ENCODE measurements at regions not wholly inside any gene's neighbourhood (a gene's known extent, or its start where the extent isn't known, plus 50 kb on each side); places are given as distances from the start of the nearest gene placed in this dataset.
A peak's percentile ranks its signal among the peaks of the same experiment; 100 is the strongest.
"Not testable (repeated sequence)": the region's sequence is repeated elsewhere in the genome, so short reads cannot be mapped to it uniquely, and the experiment has no call there.

DNA sequence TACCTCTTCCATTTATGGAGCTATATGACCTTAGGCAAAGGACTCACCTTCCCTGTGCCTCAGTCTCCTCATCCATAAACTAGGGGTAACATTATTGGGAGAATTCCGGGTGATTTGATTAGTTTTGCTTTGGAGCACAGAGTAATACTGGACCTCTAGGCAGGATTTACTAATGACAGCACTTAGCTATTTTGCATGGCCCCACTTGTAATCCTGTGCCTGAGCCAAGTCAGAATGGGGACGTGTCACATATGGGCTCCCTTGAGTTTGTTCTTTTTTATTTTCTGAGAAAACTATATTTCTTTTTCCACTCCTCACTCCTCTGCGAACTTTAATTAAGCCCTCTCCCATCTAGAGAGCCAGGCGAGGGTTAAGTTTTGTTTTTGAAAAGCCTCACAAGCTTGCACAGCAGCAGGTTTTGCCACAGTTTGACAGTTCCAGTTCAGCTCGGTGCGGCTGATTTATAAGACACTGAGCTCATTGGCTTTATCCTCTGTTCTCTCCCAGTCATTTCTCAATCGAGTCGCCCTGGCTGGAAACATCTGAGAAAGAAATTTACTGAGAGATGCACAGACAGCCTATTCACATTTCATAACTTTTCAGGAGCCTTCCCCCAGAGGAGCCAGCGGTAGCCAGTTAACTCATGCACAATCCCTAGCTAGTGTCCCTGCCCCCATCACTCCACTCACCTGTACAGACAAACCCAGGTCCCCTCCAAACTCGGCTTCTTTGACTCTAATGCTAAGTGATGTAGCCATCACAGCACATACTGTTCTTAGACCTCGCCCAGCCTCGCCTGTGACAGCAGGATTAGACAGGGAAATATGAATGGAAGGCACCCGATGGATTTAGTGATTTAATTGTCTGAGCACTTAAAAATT is 441.9 kb upstream of the NPVF start:
- Histone ChIP-seq H3K27ac (peak overlapping the region in 1 of 21 experiments; percentile 1), H3K4me3 (no peak overlapping the region)

DNA sequence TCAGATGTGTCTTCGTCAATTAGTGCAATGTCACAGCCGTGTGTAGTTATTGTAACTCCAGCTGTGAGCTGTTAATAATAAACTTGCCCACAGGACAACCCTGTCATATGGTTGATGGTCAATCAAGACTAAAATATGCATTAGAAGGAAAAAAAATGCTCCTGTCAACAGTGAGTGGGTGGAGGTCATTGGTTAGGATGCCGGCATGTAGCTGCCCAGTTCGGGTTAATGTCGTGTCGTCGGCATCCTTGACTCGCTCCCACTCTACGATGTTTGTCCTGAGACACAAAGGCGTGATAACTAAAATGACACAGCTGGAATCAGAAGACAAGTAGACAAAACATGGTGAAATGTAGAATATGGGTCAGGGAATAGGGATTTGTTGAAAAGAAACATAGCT is 442.8 kb upstream of the NPVF start:
- H3K27ac ChIP-seq: peak overlapping the region in 2 of 21 experiments; percentile 1 to 31
- H3K4me3 ChIP-seq: no peak overlapping the region

DNA sequence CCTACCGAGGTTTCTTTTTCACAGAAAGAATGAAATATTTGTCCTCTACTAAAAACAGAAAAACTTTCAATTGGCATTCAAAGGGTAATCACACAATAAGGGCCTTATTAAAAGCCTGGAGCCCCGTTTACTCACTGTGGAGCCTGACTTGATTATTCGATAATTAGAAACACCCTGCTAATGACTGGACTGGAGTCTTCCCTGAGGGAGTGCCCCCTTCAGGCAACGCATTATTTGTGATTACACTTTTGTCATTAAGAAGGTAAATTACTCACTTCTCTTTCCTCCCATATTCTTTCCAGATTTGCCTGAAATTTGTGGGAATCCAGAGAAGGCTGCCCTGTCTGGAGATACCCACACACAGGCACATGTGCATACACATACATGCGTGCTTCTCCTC is 444.2 kb upstream of the NPVF start:
- Histone ChIP-seq H3K27ac (no peak overlapping the region), H3K4me3 (no peak overlapping the region)

DNA sequence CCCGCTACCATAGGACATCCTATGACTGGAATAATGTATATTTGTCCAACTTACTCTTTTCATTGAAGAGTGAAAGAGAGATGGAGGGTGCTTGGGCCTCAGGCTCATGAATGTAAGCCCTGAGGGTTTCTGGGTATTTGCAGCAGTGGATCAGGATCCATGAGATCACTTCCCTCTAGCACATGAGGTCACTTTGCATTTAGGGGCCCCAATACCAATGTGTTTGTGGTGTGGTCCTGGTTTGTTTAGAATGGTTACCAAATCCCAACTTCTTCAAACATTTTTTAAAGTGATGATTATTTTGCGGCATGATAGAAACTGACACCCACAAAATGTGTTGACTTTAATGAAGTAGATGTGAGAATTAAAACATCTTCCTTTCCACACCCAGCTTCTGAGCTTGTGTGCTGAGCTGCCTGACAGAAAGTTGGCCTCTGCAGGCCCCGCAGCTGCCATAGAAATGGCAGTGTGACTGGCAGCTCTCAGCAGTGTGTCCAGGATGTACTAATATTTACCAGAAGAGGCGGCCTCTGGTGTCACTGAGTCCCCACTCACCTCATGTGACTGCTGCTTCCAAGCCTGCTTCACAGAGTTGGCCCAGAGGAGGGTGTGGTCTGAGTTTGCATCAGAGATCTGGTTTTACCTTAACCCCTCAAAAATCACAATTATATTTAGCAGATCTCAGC is 447.6 kb upstream of the NPVF start:
- H3K27ac ChIP-seq: no peak overlapping the region
- H3K4me3 ChIP-seq: no peak overlapping the region

DNA sequence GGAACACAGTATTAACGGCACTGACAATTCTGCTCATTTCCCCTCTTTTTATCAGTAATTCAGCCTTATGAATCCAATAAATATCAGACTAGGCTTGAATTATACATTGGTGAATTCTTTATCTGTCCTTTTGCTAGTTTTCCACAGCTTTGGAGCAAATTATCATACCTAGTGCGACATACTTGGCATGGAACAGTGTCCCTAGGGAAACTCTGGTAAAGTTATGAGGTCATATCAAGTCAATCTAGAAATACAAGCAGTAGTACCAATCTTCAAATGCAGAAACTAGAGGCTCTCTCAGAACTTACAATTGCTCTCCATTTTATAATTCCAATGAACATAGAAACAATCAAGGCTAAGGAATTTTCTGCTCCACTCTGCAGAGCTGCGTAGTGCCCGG is 449.3 kb upstream of the NPVF start:
- H3K27ac ChIP-seq: no peak overlapping the region
- no peak overlapping the region for H3K4me3 ChIP-seq

DNA sequence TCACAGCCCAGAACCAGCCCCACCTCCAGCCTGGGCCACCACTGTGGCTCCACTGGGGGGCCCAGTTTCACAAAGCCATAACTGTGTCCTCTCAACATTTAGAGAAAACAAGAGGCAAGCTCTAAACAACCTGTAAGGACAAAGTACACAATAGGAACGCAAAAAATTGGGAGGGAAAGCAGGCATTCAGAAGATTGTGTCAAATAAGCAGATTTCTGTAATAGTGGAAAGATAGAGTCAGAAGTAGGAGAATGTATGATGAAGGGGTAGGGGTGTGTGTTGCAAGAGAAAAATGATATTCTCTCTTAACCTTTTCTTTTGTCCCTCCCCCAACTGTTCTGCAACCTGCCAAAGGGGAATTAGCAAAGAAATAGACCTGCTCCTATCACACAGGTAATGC is 449.9 kb upstream of the NPVF start:
- Histone ChIP-seq H3K4me3 (no peak overlapping the region), H3K27ac (no peak overlapping the region)

DNA sequence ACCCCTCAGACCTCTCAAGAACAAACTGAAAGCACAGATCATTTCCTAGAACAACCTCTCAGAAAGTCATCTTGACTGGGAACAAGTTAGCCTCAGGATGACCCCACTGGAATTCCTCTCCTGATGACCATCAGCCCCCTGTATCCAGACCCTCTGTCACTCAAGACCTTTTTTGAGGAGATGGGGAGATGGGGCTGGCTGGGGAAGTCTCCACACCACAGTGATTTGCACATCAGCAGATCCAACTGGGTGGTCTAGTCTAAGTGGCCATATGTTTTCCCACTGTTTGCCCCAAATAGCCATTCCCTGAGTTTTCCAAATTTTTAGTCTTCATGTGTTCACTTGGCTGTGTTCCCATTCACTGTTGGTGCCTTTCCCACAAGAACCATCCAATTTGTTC is 452.4 kb upstream of the NPVF start:
- H3K27ac ChIP-seq: no peak overlapping the region

DNA sequence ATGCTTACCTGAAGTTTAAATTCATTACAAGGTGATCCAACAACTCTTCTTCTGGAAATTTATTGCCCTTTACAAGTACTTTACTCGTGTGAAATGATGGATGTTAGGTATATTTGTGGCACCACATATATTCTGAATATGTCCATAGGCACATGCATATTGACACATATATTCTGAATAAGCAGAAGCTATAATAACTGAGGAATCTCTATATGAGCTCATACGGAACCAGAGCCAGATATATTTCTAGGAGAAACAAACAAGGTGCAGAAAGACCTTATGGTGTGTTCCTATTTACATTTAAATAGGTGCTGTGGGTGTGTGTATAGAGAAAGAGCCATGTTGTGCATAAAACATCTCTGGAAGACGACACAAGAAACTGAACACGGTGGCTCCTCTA is 456.1 kb upstream of the NPVF start:
- Histone ChIP-seq H3K27ac (no peak overlapping the region), H3K4me3 (no peak overlapping the region)

More for the DNA sequence above, 452.4 kb upstream of the NPVF start:
- no peak overlapping the region for H3K4me3 ChIP-seq

DNA sequence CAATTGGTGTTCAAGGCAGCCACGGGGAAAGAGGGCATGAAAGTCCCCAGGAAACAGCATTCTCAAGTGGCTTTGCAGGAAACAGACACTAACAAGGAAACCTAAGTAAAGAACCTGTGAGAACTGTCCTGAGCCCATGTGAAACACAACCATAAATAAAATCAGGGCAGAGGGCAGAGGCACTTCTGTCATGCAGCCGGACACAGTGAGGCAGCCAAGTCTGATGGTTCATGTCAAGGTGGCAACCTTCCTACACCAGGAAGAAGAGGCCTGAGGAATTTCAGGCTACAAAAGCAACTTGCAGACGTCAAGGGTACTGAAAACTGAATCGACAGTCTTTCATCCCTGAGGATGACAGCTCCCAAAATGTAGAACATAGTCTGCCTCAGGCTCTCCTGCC is 458.2 kb upstream of the NPVF start:
- Histone ChIP-seq H3K27ac (no peak overlapping the region), H3K4me3 (no peak overlapping the region)

DNA sequence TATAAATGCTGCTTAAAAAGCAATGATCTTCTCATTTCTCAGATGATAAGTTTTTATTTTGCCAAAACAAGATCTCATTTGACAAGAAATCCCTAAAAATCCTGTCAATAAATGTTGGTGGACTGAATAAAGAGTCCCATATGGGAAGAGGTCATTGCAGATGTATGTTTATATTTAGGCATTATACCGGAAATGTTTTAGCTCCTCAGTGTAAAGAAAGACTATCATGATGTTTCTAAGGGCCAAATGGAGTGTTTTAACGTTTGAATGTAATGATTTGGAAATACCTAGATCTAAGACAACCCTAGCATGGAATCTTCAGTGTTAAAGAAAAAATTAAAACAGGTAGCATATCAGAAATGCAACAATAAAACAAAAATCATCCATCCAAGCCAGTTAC is 457.8 kb upstream of the NFE2L3 start:
- H3K27ac ChIP-seq: no peak overlapping the region
- H3K4me3 ChIP-seq: no peak overlapping the region

DNA sequence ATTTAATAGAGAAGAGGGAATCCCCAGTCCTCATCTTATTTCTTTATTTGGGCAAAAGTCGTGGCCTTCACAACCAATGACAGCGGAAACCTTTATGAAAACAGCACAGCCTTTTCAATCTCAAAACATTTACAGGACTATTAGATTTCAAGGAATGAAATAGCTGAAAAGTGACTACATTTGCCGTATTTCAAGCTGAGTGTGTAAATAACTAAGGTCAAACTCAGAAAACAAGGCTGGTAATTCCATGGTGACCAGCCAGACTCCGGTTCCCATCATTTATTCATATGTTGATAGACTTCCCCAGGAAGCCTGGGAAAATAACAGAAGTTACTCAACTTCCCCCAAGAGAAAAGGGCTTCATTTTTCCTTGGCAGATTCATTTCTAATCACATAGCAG is 457.3 kb upstream of the NFE2L3 start:
- no peak overlapping the region for H3K27ac ChIP-seq

DNA sequence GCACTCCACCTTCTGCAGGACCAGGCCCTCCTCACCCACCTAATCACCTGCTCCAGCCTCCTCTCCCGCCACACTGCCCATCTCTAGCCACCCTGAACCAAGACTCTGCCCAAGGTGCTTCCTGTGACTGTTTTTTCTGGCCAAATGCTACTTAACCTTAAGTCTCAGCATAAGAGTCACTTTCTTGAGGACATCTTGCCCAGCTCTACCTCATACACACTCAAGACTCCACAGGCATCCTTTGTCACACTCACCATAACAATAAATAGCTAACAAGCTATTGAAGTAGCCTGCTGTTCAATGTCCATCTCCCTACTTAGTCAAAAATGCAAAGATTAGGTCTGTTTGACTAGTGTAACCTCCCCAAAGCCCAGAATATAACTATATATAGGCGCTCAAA is 455.4 kb upstream of the NFE2L3 start:
- no peak overlapping the region for H3K27ac ChIP-seq
- no peak overlapping the region for H3K4me3 ChIP-seq

More for the DNA sequence above, 457.3 kb upstream of the NFE2L3 start:
- H3K4me3 ChIP-seq: no peak overlapping the region

DNA sequence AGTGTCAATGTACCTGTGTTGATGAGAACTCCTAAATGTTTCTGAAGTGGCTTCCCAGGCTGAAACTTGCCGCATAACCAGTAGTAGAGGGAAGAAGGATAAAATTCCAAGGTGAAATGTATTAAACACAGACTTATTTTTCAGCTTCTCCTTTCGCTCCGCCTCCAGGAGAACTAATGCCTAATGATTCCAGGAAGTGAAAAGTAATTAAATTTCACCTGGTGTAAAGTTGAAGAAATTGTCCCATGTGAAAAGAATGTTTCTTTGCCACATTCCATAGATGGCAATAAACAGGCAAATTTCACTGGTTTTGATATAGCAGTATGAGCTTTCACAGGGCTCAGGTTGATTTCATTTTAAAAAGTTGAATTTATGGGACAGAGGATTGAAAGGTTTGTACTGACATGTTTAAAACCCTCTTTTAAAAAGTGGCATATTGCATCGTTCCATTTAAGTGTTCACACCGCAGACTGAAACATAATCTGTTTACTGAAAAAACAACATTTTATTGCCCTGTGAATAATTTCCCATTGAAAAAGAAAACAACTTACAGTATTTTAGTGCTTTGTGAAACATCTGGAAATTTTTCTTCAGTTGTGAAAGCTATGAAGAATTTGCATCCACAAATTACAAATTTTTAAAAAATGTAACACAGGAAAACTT is 453.4 kb upstream of the NFE2L3 start:
- Histone ChIP-seq H3K27ac (no peak overlapping the region), H3K4me3 (no peak overlapping the region)

DNA sequence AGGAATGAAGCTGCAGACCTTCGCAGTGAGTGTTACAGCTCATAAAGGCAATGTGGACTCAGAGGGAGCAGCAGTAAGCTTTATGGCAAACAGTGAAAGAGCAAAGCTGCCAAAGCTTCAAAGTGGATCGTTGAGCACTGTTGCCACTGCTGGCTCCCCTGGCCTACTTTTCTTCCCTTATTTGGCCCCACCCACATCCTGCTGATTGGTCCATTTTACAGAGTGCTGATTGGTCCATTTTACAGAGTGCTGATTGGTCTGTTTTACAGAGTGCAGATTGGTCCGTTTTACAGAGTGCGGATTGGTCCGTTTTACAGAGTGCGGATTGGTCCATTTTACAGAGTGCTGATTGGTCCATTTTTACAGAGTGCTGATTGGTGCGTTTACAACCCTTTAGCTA is 451.9 kb upstream of the NFE2L3 start:
- H3K27ac ChIP-seq, H3K4me3 ChIP-seq: not testable (repeated sequence)

DNA sequence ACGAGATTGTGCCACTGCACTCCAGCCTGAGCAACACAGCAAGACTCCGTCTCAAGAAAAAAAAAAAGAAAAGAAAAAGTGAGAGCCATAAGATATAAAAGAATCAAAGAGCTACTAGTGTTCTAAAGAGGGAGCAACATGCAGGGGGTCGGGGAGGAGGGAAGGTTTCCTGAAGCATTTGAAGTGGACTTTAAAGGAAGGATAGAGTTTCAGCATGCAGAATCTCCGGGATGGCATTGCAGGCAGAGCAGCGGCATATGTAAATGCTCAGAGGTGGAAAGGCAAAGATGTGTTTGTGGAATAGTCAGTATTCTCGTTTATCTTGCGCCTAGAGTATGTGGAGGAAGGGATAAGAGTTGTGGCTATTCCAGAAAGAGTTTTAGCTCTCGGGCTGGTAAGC is 447.6 kb upstream of the NFE2L3 start:
- H3K27ac ChIP-seq: no peak overlapping the region
- no peak overlapping the region for H3K4me3 ChIP-seq

DNA sequence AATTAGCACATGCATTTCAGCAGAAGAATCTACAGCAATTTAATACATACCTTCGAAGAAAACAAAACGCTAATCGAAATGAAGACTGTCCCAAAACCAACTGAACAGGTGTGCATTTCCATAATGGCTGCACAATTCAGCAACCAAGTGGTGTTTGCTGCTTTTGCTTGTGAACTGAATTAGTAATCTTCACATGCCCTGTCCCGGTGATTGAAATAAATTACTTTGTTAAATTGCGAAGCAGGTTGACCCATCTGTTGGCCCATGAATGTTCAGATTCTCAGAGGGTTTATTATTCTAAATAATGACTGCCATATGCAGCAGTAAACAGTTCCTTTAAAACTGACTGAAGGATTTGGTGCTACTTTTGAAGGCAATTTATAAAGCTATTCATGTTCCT is 445.2 kb upstream of the NFE2L3 start:
- no peak overlapping the region for H3K27ac ChIP-seq
- H3K4me3 ChIP-seq: no peak overlapping the region

DNA sequence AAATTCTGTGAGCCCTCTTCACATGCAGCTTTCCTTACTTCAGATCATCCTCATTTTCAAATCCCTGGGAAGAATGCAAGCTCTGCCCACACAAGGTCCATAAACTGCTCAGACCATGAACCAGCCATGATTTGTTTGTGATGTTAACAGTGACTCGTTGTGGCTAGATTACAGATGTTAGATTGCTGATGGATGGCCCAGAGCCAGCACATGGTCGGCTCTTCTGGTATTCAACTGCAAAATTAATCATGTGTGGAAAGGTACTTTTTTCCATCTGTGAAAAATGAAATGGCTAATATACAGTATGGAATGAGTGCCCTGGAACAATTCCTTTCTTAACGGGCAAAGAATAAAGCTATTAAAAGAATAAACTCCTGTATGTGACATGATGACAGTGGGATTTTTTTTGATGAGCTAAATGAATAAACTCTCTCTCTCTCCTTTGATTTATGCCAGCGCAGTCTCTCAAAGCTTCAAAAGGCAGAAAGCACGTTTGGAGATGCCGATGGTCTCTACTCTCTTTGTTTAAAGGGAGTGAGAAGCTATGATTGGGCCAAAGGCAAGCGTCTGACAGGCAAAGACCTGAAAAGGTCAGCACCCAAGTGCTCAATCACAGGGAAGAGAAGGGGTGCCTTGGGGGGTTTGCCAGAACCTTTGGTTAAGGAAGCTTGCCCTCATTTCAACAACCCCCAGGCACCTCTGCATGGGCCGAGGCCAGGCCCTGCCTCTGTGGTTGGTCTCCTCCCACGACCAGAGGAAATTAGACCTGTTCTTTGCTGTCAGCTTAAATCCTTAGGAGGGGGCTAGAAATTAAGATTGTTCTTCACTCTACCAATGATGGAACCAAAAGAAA is 444.0 kb upstream of the NFE2L3 start:
- Histone ChIP-seq H3K27ac (no peak overlapping the region), H3K4me3 (no peak overlapping the region)

DNA sequence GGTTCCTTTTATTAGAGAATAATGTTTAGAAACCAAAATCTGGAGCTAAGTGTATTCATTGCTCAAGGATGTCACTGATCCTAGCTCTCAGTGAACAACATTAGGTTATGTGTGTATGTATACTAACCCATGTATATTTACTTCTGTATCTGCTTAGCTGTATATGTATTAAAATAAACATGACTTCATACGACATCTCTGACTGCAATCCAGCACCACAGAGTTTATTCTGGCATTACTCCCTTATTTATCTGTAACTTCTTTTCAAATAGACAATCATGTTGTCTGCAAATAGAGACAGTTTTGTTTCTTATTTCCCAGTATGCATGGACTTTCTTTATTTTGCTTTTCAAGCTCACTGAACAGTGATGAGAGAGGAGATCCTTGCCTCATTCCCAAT is 441.0 kb upstream of the NFE2L3 start:
- H3K4me3 ChIP-seq: no peak overlapping the region
- no peak overlapping the region for H3K27ac ChIP-seq

DNA sequence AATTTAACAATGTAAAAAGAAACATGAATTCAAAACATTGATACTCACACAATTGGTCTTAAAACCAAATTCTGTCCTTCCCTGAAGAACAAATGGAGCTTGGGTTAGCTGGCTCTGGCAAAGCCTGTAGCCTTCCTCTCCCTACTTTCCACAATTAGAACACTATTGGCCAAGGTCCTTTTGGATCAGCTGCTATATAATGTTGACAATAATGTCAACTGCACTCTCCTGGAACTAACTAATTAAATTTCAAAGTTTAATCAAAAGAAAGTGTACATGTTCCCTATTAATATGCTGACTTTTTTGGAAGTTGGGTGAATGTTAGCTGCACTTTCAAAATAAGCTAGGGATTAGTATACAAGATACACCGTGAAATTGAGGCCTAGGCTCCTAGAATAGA is 440.1 kb upstream of the NFE2L3 start:
- no peak overlapping the region for H3K4me3 ChIP-seq
- no peak overlapping the region for H3K27ac ChIP-seq

DNA sequence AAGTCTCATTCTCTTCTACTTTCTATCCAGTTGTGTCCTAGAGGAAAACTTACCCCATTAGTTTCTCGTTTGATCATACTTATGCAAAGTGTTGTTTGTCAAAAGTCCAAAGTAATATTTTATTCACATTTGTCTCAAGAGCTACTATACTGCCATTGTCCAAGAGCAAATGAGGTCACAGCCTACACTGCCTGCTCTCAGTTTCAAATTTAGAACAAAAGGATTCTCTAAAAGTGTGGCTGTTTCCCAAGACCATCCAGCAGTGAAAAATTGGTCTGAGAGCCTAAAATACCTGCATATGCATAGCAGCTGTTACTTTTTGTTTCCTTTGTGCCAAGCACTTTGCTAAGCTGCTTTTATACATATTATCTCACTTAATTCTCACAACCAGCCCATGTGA is 439.5 kb upstream of the NFE2L3 start:
- no peak overlapping the region for H3K4me3 ChIP-seq
- no peak overlapping the region for H3K27ac ChIP-seq
